GM23248 (cell line): ENCODE measurements at regions not wholly inside any gene's neighbourhood (a gene's known extent, or its start where the extent isn't known, plus 50 kb on each side); places are given as distances from the start of the nearest gene placed in this dataset.

Experiments used
- EZH2 ChIP-seq: fragments of 200-600 bp; sonication (generic); IDR thresholded peaks from 2 replicates; pipeline ENCODE4 v1.6.1; 2018; ENCODE audit warnings: antibody characterized with exemption, mild to moderate bottlenecking; ENCODE audit not compliant: insufficient read depth, poor library complexity, severe bottlenecking
- EZH2phosphoT487 ChIP-seq: fragments of 200-600 bp; sonication (generic); IDR thresholded peaks from 2 replicates; pipeline ENCODE4 v1.6.1; 2018; ENCODE audit warnings: antibody characterized with exemption, moderate library complexity, mild to moderate bottlenecking, low read depth; ENCODE audit not compliant: insufficient read depth

DNA sequence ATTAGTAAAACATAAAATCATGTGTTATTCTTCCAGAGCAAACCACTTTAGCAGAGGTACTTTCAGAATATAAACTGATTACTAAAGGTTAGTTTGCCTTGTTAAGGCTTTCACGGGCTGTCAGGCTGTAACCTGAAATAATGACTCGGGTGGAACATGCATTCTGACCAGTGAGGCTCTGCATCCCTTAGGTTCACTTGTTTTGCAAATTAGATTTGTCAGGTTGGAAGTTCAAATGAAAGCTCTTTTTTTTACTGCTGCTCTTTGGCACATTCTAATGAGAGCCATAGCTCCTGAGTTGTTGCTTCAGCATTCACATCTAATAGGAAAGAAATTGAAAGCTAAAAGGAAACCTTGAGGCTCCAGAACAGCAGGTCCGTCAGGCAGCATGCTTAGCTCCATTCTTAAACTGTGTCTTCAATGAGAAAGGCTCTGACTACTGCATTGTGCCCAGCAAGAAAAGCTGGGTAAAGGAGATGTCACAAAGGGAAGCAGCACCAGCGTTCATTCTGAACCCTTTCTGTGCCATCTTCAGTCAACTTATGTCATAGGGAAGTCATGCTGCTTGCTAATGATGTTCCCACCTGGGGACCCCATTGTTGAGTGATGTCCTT is 445.5 kb upstream of the FBXO33 start:
- TF ChIP-seq EZH2 (no peak), EZH2phosphoT487 (no peak)
